ENCODE measurements at regions not wholly inside any gene's neighbourhood (a gene's known extent, or its start where the extent isn't known, plus 50 kb on each side); places are given as distances from the start of the nearest gene placed in this dataset.

DNA sequence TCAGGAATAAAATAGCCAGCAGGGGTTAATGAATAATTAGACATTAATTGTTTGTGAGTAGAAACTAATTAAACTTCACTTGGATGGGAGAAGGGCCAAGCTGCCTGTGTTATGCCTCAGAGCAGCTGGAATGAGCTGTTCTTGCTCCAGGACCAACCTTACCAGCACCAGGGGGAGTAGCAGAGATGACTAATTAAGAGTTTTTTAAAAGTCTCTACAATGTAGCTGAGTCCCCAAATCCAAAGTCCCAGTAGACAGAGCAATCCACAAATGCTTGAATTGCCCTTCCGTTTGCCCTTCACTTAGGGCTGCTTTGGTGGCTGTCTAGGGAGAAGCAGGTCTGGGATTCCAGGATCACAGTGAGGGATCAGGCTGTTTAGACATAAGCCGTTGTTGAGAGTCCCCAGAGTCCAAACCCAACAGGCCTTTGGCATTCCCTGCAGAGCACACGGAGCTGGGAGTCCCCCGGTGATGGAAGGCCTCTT is 59.4 kb downstream of the RHOB start (continued):
- TF ChIP-seq, protein P1, sequence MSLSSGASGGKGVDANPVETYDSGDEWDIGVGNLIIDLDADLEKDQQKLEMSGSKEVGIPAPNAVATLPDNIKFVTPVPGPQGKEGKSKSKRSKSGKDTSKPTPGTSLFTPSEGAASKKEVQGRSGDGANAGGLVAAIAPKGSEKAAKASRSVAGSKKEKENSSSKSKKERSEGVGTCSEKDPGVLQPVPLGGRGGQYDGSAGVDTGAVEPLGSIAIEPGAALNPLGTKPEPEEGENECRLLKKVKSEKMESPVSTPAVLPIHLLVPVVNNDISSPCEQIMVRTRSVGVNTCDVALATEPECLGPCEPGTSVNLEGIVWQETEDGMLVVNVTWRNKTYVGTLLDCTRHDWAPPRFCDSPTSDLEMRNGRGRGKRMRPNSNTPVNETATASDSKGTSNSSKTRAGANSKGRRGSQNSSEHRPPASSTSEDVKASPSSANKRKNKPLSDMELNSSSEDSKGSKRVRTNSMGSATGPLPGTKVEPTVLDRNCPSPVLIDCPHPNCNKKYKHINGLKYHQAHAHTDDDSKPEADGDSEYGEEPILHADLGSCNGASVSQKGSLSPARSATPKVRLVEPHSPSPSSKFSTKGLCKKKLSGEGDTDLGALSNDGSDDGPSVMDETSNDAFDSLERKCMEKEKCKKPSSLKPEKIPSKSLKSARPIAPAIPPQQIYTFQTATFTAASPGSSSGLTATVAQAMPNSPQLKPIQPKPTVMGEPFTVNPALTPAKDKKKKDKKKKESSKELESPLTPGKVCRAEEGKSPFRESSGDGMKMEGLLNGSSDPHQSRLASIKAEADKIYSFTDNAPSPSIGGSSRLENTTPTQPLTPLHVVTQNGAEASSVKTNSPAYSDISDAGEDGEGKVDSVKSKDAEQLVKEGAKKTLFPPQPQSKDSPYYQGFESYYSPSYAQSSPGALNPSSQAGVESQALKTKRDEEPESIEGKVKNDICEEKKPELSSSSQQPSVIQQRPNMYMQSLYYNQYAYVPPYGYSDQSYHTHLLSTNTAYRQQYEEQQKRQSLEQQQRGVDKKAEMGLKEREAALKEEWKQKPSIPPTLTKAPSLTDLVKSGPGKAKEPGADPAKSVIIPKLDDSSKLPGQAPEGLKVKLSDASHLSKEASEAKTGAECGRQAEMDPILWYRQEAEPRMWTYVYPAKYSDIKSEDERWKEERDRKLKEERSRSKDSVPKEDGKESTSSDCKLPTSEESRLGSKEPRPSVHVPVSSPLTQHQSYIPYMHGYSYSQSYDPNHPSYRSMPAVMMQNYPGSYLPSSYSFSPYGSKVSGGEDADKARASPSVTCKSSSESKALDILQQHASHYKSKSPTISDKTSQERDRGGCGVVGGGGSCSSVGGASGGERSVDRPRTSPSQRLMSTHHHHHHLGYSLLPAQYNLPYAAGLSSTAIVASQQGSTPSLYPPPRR (CRISPR knock-in tag; IDR thresholded peaks at IDR 0.05; ENCODE audit: borderline replicate concordance) = no peak
- TF ChIP-seq NFATC3 (CRISPR knock-in tag; IDR thresholded peaks at IDR 0.05) = 0 out of 2 replicates have a peak, but pooled peaks have one; percentile 64
- TF ChIP-seq ZNF44 (CRISPR knock-in tag; IDR thresholded peaks at IDR 0.05) = no peak
- no peak for TF ChIP-seq KDM1A (CRISPR knock-in tag; IDR thresholded peaks at IDR 0.05)
- TF ChIP-seq TOPORS (CRISPR knock-in tag; IDR thresholded peaks at IDR 0.05) = no peak
- TF ChIP-seq ZNF34 (CRISPR knock-in tag; IDR thresholded peaks at IDR 0.05; ENCODE audit: borderline replicate concordance) = no peak
- TF ChIP-seq, protein P2, sequence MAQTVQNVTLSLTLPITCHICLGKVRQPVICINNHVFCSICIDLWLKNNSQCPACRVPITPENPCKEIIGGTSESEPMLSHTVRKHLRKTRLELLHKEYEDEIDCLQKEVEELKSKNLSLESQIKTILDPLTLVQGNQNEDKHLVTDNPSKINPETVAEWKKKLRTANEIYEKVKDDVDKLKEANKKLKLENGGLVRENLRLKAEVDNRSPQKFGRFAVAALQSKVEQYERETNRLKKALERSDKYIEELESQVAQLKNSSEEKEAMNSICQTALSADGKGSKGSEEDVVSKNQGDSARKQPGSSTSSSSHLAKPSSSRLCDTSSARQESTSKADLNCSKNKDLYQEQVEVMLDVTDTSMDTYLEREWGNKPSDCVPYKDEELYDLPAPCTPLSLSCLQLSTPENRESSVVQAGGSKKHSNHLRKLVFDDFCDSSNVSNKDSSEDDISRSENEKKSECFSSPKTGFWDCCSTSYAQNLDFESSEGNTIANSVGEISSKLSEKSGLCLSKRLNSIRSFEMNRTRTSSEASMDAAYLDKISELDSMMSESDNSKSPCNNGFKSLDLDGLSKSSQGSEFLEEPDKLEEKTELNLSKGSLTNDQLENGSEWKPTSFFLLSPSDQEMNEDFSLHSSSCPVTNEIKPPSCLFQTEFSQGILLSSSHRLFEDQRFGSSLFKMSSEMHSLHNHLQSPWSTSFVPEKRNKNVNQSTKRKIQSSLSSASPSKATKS (CRISPR knock-in tag; IDR thresholded peaks at IDR 0.05) = no peak
- TF ChIP-seq ARID5B (CRISPR knock-in tag; IDR thresholded peaks at IDR 0.05) = peak; percentile 31; the same call in 1 of the 2 replicates
- TF ChIP-seq ZNF205 (CRISPR knock-in tag; IDR thresholded peaks at IDR 0.05) = 0 out of 2 replicates have a peak, but pooled peaks have one; percentile 31
- TF ChIP-seq ZNF235 (CRISPR knock-in tag; IDR thresholded peaks at IDR 0.05; ENCODE audit: borderline replicate concordance) = no peak
- no peak for TF ChIP-seq ZNF709 (CRISPR knock-in tag; IDR thresholded peaks at IDR 0.05)
- no peak for TF ChIP-seq NR1H2 (CRISPR knock-in tag; IDR thresholded peaks at IDR 0.05; ENCODE audit: borderline replicate concordance, low read depth)
- TF ChIP-seq DNMT3B (CRISPR knock-in tag; conservative IDR thresholded peaks at IDR 0.05) = no peak
- no peak for TF ChIP-seq ZNF704 (CRISPR knock-in tag; IDR thresholded peaks at IDR 0.05; ENCODE audit: borderline replicate concordance)
- TF ChIP-seq TRIM24 (CRISPR knock-in tag; IDR thresholded peaks at IDR 0.05) = no peak

All from HepG2 (cell line).